H9 (cell line): ENCODE measurements at regions not wholly inside any gene's neighbourhood (a gene's known extent, or its start where the extent isn't known, plus 50 kb on each side); places are given as distances from the start of the nearest gene placed in this dataset.

ENCODE experiments used
- DNase-seq: peaks from one replicate; pipeline ENCODE4 v3.0.0-alpha.2; 2017
- H2AFZ ChIP-seq: one replicate; pipeline ENCODE4 v1.6.1; 2013; ENCODE audit warnings: mild to moderate bottlenecking, low read length, control low read depth, moderate library complexity
- H2AK5ac ChIP-seq: 2 replicates; pipeline ENCODE4 v1.6.1; 2013; ENCODE audit warnings: low read length, control low read depth, mixed read lengths; ENCODE audit not compliant: insufficient read length
- H2BK120ac ChIP-seq: one replicate; pipeline ENCODE4 v1.6.1; 2013; ENCODE audit warnings: low read depth, mild to moderate bottlenecking, low read length, control low read depth, inconsistent platforms; ENCODE audit not compliant: poor library complexity, severe bottlenecking
- H2BK12ac ChIP-seq: 2 replicates; pipeline ENCODE4 v1.6.1; 2013; ENCODE audit warnings: low read length, control low read depth, mixed read lengths, low read depth; ENCODE audit not compliant: insufficient read length
- H2BK15ac ChIP-seq: 2 replicates; pipeline ENCODE4 v1.6.1; 2013; ENCODE audit warnings: low read depth, low read length, control low read depth
- H2BK20ac ChIP-seq: one replicate; pipeline ENCODE4 v1.6.1; 2013; ENCODE audit warnings: low read depth, mild to moderate bottlenecking, low read length, control low read depth, inconsistent platforms; ENCODE audit not compliant: poor library complexity, severe bottlenecking
- H2BK5ac ChIP-seq: 2 replicates; pipeline ENCODE4 v1.6.1; 2013; ENCODE audit warnings: low read length, control low read depth, mixed read lengths; ENCODE audit not compliant: insufficient read length
- H3K14ac ChIP-seq: 2 replicates; pipeline ENCODE4 v1.6.1; 2013; ENCODE audit warnings: low read length, control low read depth; ENCODE audit not compliant: insufficient read depth
- H3K18ac ChIP-seq: 2 replicates; pipeline ENCODE4 v1.6.1; 2013; ENCODE audit warnings: low read depth, mild to moderate bottlenecking, mixed read lengths, low read length, control low read depth; ENCODE audit not compliant: insufficient read length
- H3K23ac ChIP-seq: 2 replicates; pipeline ENCODE4 v1.6.1; 2013; ENCODE audit warnings: low read length, control low read depth, mixed read lengths, low read depth; ENCODE audit not compliant: insufficient read length
- H3K23me2 ChIP-seq: 2 replicates; pipeline ENCODE4 v1.6.1; 2013; ENCODE audit warnings: low read depth, mild to moderate bottlenecking, mixed read lengths, low read length, control low read depth; ENCODE audit not compliant: insufficient read length, poor library complexity, severe bottlenecking
- H3K27ac ChIP-seq: 2 replicates; pipeline ENCODE4 v1.5.1; 2013; ENCODE audit warnings: low read length, control low read depth, mixed read lengths, low read depth; ENCODE audit not compliant: insufficient read length
- H3K27me3 ChIP-seq: 2 replicates; pipeline ENCODE4 v1.6.1; 2013; ENCODE audit warnings: low read length, control low read depth, inconsistent platforms; ENCODE audit not compliant: insufficient read depth
- H3K4ac ChIP-seq: 2 replicates; pipeline ENCODE4 v1.6.1; 2013; ENCODE audit warnings: low read depth, mild to moderate bottlenecking, control low read depth, inconsistent platforms, low read length, moderate library complexity
- H3K4me1 ChIP-seq: 2 replicates; pipeline ENCODE4 v1.6.1; 2013; ENCODE audit warnings: low read length, control low read depth, inconsistent platforms; ENCODE audit not compliant: insufficient read depth
- H3K4me2 ChIP-seq: 2 replicates; pipeline ENCODE4 v1.6.1; 2013; ENCODE audit warnings: low read length, control low read depth, mixed read lengths; ENCODE audit not compliant: insufficient read length, insufficient read depth
- H3K56ac ChIP-seq: 2 replicates; pipeline ENCODE4 v1.6.1; 2013; ENCODE audit warnings: low read depth, mild to moderate bottlenecking, mixed read lengths, low read length, control low read depth; ENCODE audit not compliant: insufficient read length
- H3K79me1 ChIP-seq: 2 replicates; pipeline ENCODE4 v1.6.1; 2013; ENCODE audit warnings: low read depth, mild to moderate bottlenecking, moderate library complexity, low read length, control low read depth, inconsistent platforms; ENCODE audit not compliant: insufficient read depth, poor library complexity, severe bottlenecking
- H3K79me2 ChIP-seq: 2 replicates; pipeline ENCODE4 v1.6.1; 2013; ENCODE audit warnings: low read length, control low read depth, inconsistent platforms; ENCODE audit not compliant: insufficient read depth
- H3K9ac ChIP-seq: 2 replicates; pipeline ENCODE4 v1.6.1; 2013; ENCODE audit warnings: low read length, control low read depth, mixed read lengths; ENCODE audit not compliant: insufficient read length; ENCODE audit errors: extremely low read depth
- H3K9me3 ChIP-seq: one replicate; pipeline ENCODE4 v1.6.1; 2013; ENCODE audit warnings: low read depth, low read length, inconsistent platforms; ENCODE audit not compliant: control insufficient read depth
- H3T11ph ChIP-seq: one replicate; pipeline ENCODE4 v1.6.1; 2013; ENCODE audit warnings: mild to moderate bottlenecking, low read length, control low read depth, inconsistent platforms
- H4K20me1 ChIP-seq: one replicate; pipeline ENCODE4 v1.6.1; 2013; ENCODE audit not compliant: control insufficient read depth, insufficient read length, insufficient read depth
- H4K5ac ChIP-seq: 2 replicates; pipeline ENCODE4 v1.6.1; 2013; ENCODE audit warnings: low read depth, mild to moderate bottlenecking, mixed read lengths, low read length, control low read depth; ENCODE audit not compliant: insufficient read length
- H4K8ac ChIP-seq: replicated peaks from 2 replicates; pipeline ENCODE4 v1.6.1; 2013; ENCODE audit warnings: low read length, control low read depth, mixed read lengths, low read depth; ENCODE audit not compliant: insufficient read length
- H4K91ac ChIP-seq: 2 replicates; pipeline ENCODE4 v1.6.1; 2013; ENCODE audit warnings: low read depth, mild to moderate bottlenecking, moderate library complexity, mixed read lengths, low read length, control low read depth; ENCODE audit not compliant: insufficient read length
- H3K27ac Mint-ChIP-seq, 3 experiments: 2 replicates in 2 of 3; 3 replicates in 1 of 3; pipeline ENCODE4 v1.8.0; 2020 to 2021; ENCODE audit warnings: mixed read lengths in 3 of 3, mild to moderate bottlenecking in 1 of 3, moderate library complexity in 1 of 3
- H3K27me3 Mint-ChIP-seq: 2 replicates; pipeline ENCODE4 v1.8.0; 2021; ENCODE audit warnings: low read depth, mild to moderate bottlenecking, moderate library complexity, mixed read lengths
- H3K36me3 Mint-ChIP-seq, 3 experiments: 2 replicates in 2 of 3; 3 replicates in 1 of 3; pipeline ENCODE4 v1.8.0; 2020 to 2021; ENCODE audit warnings: low read depth in 3 of 3, mixed read lengths in 3 of 3; ENCODE audit not compliant: insufficient read depth in 1 of 3
- H3K4me1 Mint-ChIP-seq, 2 experiments: 2 replicates each; pipeline ENCODE4 v1.8.0; 2020; ENCODE audit warnings: mixed read lengths in 2 of 2
- H3K4me3 Mint-ChIP-seq, 2 experiments: 2 replicates in 1 of 2; 3 replicates in 1 of 2; pipeline ENCODE4 v1.8.0; 2020 to 2021; ENCODE audit warnings: mild to moderate bottlenecking in 2 of 2, mixed read lengths in 2 of 2, moderate library complexity in 1 of 2
- H3K9me3 Mint-ChIP-seq, 2 experiments: 2 replicates in 1 of 2; 3 replicates in 1 of 2; pipeline ENCODE4 v1.8.0; 2020; ENCODE audit warnings: mild to moderate bottlenecking in 2 of 2, mixed read lengths in 2 of 2, moderate library complexity in 1 of 2
- WGBS: extraction: QIAGEN DNeasy Blood & Tissue Kit; methylation state at CpG from one replicate; pipeline ENCODE4 v1.1.7; 2013; ENCODE audit warnings: missing lambda C conversion rate, low lambda C conversion rate, mixed read lengths; ENCODE audit not compliant: insufficient read length; ENCODE audit errors: extremely low coverage; 5-methylcytosine and 5-hydroxymethylcytosine counted together
- TF ChIP-seq, protein P1 (sequence below): fragments of 200-600 bp; sonication (generic); conservative IDR thresholded peaks from 3 replicates; pipeline ENCODE4 v1.8.0; 2021; ENCODE audit warnings: antibody characterized with exemption, mild to moderate bottlenecking

DNA sequence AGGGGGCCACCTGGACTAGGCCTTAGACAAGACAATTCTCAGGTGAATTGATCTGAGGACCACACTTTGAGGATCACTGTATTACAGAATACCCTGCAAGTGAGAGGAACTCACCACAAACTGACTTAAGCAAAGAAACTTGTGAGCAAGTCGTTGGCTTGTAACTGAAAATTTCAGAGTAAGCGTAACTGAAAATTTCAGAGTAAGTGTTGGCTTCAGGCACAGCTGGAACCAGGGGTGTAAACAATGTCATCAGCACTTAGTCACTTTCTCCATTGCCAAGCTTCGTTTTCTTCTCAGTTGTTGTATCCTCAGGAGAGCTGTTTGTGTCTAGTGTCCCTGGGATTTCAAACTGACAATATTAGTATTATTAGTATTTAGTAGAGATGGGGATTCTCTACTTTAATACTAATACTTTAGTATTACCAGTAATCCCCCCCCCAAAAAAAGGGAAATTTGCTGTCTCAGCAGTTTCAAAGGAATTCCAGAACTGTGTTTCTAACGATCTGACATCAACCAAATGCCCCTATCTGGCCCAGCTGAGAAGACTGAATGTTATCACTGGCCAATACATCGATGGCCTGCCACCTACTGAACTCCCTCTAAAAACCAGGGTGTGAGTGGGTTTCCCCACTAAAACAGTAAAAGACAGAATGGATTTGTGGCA, 474.4 kb downstream of the NTRK3 start:
- Histone ChIP-seq H3K23ac (no peak overlapping the region), H2BK12ac (no peak overlapping the region), H3K4me1 (no peaks in the 10 kb centered on the region), H3K9me3 (no peaks in the 10 kb centered on the region), H3K27me3 (no peaks in the 10 kb centered on the region), H3K23me2 (peaks cover under 1% of the 10 kb centered on the region), H3T11ph (no peak overlapping the region), H3K27ac (no peak overlapping the region), H3K4ac (no peak overlapping the region), H3K79me2 (no peaks in the 10 kb centered on the region), H2AFZ (no peak overlapping the region), H4K5ac (no peak overlapping the region), H4K20me1 (no peaks in the 10 kb centered on the region), H4K8ac (no peak overlapping the region), H2AK5ac (no peak overlapping the region), H3K14ac (no peak overlapping the region), H2BK120ac (no peak overlapping the region), H3K4me2 (no peak overlapping the region), H4K91ac (no peak overlapping the region), H2BK20ac (no peak overlapping the region), H3K79me1 (no peaks in the 10 kb centered on the region), H3K9ac (no peak overlapping the region), H2BK15ac (no peak overlapping the region), H3K18ac (no peak overlapping the region), H3K56ac (no peak overlapping the region), H2BK5ac (no peak overlapping the region)
- no peak for DNase-seq
- H3K4me3 Mint-ChIP-seq: no peak overlapping the region
- H3K27ac Mint-ChIP-seq: no peak overlapping the region
- H3K27me3 Mint-ChIP-seq: peaks cover 5% of the 10 kb centered on the region
- H3K4me1 Mint-ChIP-seq: peaks cover 6 to 15% of the 10 kb centered on the region in 2 experiments
- peaks cover 0 to 2% (median 0%) of the 10 kb centered on the region in 3 experiments; a peak in 2 of 7 replicates for H3K36me3 Mint-ChIP-seq
- H3K9me3 Mint-ChIP-seq: no peaks in the 10 kb centered on the region
- TF ChIP-seq, protein P1, sequence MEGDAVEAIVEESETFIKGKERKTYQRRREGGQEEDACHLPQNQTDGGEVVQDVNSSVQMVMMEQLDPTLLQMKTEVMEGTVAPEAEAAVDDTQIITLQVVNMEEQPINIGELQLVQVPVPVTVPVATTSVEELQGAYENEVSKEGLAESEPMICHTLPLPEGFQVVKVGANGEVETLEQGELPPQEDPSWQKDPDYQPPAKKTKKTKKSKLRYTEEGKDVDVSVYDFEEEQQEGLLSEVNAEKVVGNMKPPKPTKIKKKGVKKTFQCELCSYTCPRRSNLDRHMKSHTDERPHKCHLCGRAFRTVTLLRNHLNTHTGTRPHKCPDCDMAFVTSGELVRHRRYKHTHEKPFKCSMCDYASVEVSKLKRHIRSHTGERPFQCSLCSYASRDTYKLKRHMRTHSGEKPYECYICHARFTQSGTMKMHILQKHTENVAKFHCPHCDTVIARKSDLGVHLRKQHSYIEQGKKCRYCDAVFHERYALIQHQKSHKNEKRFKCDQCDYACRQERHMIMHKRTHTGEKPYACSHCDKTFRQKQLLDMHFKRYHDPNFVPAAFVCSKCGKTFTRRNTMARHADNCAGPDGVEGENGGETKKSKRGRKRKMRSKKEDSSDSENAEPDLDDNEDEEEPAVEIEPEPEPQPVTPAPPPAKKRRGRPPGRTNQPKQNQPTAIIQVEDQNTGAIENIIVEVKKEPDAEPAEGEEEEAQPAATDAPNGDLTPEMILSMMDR: no peak
- WGBS: no CpG with 5 or more reads among the region's 5 CpGs
